Aorta (tissue), 5 donors: ENCODE measurements at regions not wholly inside any gene's neighbourhood (a gene's known extent, or its start where the extent isn't known, plus 50 kb on each side); places are given as distances from the start of the nearest gene placed in this dataset.

ENCODE experiments used
- ATAC-seq: fragments of 200-7000 bp; cut with Tn5 transposase; one replicate; pipeline ENCODE4 v1.9.1; 2022; ENCODE audit warnings: moderate library complexity; ENCODE audit not compliant: low FRiP score
- DNase-seq, 2 donors: peaks; one replicate each; pipeline ENCODE4 v3.0.0-alpha.2; 2020
- H3K27ac ChIP-seq, 2 donors: one replicate each; pipeline ENCODE4 v1.5.1; 2013; ENCODE audit warnings: low read length in 2 of 2, mild to moderate bottlenecking in 2 of 2, moderate library complexity in 2 of 2, control low read depth in 1 of 2, inconsistent platforms in 1 of 2, low read depth in 1 of 2
- H3K27me3 ChIP-seq, 2 donors: one replicate each; pipeline ENCODE4 v1.6.1; 2013; ENCODE audit warnings: control low read depth in 1 of 2, low read length in 1 of 2, mild to moderate bottlenecking in 1 of 2, moderate library complexity in 1 of 2; ENCODE audit not compliant: insufficient read depth in 2 of 2, control insufficient read depth in 1 of 2
- H3K36me3 ChIP-seq, 2 donors: one replicate each; pipeline ENCODE4 v1.6.1; 2013; ENCODE audit warnings: control low read depth in 1 of 2, low read length in 1 of 2, mild to moderate bottlenecking in 1 of 2; ENCODE audit not compliant: insufficient read depth in 2 of 2, control insufficient read depth in 1 of 2
- H3K4me1 ChIP-seq, 2 donors: one replicate each; pipeline ENCODE4 v1.6.1; 2013; ENCODE audit warnings: low read length in 2 of 2, control low read depth in 1 of 2, mild to moderate bottlenecking in 1 of 2, moderate library complexity in 1 of 2; ENCODE audit not compliant: insufficient read depth in 2 of 2, control insufficient read depth in 1 of 2
- H3K4me3 ChIP-seq, 2 donors: one replicate each; pipeline ENCODE4 v1.5.1; 2013; ENCODE audit warnings: low read length in 2 of 2, control low read depth in 1 of 2, mild to moderate bottlenecking in 1 of 2
- H3K9me3 ChIP-seq: one replicate; pipeline ENCODE4 v1.6.1; 2013; ENCODE audit warnings: mild to moderate bottlenecking, low read length; ENCODE audit not compliant: control insufficient read depth
- WGBS, 2 donors: extraction: QIAGEN DNeasy Blood & Tissue Kit; methylation state at CpG; one replicate each; pipeline ENCODE4 v1.1.7; 2013; 5-methylcytosine and 5-hydroxymethylcytosine counted together
- intact Hi-C, 2 donors: fragments of 100-400 bp; cut with DNase I; formaldehyde crosslinking; loops; one replicate each; pipeline versions ENCODE4 v1.14.2 to v1.15.0; 2022
- donor health status: healthy with polysubstance abuse.
- donor health status: Bipolar disorder and iron deficiency.
- donor health status: DM: no; HTN: no; CAD: no.
- donor health status: DM: no; HTN: no; CAD: no.
- donor health status: DM: yes; HTN: yes; CAD: no.

GRCh38 chr7:47104206-47104549 lies 477.7 kb downstream of the TNS3 start:
- H3K36me3 ChIP-seq = no peaks in the 10 kb centered on the region
- intact Hi-C loops = no loop called here
- WGBS, 2 donors = 42 to 53% methylated on average over 4 of the region's 4 CpGs
- ATAC-seq = no peak
- no peak for DNase-seq
- no peaks in the 10 kb centered on the region for H3K4me1 ChIP-seq
- no peaks in the 10 kb centered on the region for H3K9me3 ChIP-seq
- H3K27ac ChIP-seq = no peak overlapping the region
- no peak overlapping the region for H3K4me3 ChIP-seq
- H3K27me3 ChIP-seq = no peaks in the 10 kb centered on the region

- no peak for DNase-seq
- ATAC-seq = no peak
- 92 to 93% methylated on average over 15 to 17 of the region's 17 CpGs for WGBS, 2 donors
- H3K27ac ChIP-seq = no peak overlapping the region
- H3K4me1 ChIP-seq = no peaks in the 10 kb centered on the region
- intact Hi-C loops = no loop called here
- H3K4me3 ChIP-seq = no peak overlapping the region
- no peaks in the 10 kb centered on the region for H3K36me3 ChIP-seq
- H3K9me3 ChIP-seq = no peaks in the 10 kb centered on the region
- H3K27me3 ChIP-seq = no peaks in the 10 kb centered on the region
These were observed 478.3 kb downstream of the TNS3 start for GRCh38 chr7:47103498-47104205.

DNA sequence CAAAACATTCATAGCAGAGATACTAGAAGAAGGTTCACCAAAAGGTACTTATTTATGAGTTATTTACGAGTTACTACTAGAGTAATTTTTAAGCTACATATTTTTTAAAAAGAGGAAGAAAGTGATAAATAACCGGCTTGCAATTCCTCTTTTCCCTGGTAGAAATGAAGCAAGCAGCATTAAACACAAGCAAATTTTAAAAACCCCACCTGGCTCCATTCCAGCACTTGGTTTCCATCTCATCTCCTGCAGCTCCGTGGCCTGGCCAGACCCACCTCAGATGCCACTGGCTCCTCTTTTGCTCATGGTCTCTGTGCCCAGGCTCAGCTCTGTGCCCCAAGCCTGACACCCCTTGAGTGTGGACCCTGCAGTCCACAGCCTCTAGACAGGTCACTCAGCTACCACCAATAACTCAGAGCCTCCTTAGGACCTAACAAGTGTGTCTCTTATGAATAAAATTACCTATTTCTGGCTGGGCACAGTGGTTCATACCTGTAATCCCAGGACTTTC lies 479.5 kb downstream of the TNS3 start:
- no peak overlapping the region for H3K4me3 ChIP-seq
- no peak for ATAC-seq
- H3K27me3 ChIP-seq = no peaks in the 10 kb centered on the region
- 73 to 80% methylated on average over 3 of the region's 3 CpGs for WGBS, 2 donors
- no peak overlapping the region for H3K27ac ChIP-seq
- H3K4me1 ChIP-seq = no peaks in the 10 kb centered on the region
- H3K9me3 ChIP-seq = no peaks in the 10 kb centered on the region
- intact Hi-C loops = no loop called here
- H3K36me3 ChIP-seq = no peaks in the 10 kb centered on the region
- DNase-seq = no peak

DNA sequence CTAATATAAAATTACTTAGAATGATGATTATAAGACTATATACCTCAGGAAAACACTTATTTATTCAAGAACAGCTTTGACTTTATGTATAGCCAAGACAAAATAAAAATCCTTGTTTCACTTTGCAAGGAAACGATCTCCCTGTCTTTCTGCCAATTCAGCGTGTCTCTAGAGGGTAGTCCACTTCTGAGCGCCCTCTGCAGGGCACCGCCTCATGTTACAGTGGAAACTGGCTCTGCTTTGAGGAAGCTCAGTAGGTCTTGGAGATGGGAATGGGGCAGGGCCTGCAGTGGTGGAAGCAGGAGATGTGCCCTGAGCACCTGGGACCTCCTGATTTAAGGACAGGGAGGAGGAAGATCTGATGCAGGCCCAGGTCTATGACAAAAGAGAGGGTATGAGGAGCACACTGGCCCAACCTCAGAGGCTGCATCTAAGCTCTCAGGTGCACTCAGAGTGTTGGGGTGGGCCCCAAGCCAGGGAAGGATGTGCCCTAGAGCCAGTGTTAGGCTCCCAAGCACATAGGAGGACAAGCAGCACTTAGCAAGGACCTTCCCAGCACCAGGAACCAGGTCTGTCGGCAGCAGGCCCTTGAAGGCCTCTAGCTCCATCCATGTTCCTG lies 481.0 kb downstream of the TNS3 start:
- H3K9me3 ChIP-seq = no peaks in the 10 kb centered on the region
- no peaks in the 10 kb centered on the region for H3K27me3 ChIP-seq
- no peak overlapping the region for H3K27ac ChIP-seq
- H3K36me3 ChIP-seq = no peaks in the 10 kb centered on the region
- peak; percentile 44 for ATAC-seq
- no peaks in the 10 kb centered on the region for H3K4me1 ChIP-seq
- H3K4me3 ChIP-seq = no peak overlapping the region
- intact Hi-C loops = no loop called here
- 39 to 44% methylated on average over 5 of the region's 5 CpGs for WGBS, 2 donors
- peak in 1 of 2 donors; percentile 73 for DNase-seq

GRCh38 chr7:47100148-47100816 lies 481.6 kb downstream of the TNS3 start:
- no peak for DNase-seq
- WGBS, 2 donors = 68 to 77% methylated on average over 5 of the region's 5 CpGs
- H3K4me3 ChIP-seq = no peak overlapping the region
- intact Hi-C loops = no loop called here
- H3K9me3 ChIP-seq = no peaks in the 10 kb centered on the region
- H3K36me3 ChIP-seq = no peaks in the 10 kb centered on the region
- H3K27me3 ChIP-seq = no peaks in the 10 kb centered on the region
- H3K27ac ChIP-seq = no peak overlapping the region
- H3K4me1 ChIP-seq = no peaks in the 10 kb centered on the region
- ATAC-seq = no peak

GRCh38 chr7:47097431-47097830 lies 484.5 kb downstream of the TNS3 start:
- intact Hi-C loops = loop anchor here (10.0 kb wide), 2 partner anchors 87 to 733 kb away; no protein-coding TSS in a partner anchor
- DNase-seq = no peak

GRCh38 chr7:47095946-47096345 lies 486.0 kb downstream of the TNS3 start:
- no peak overlapping the region for H3K27ac ChIP-seq
- 88 to 89% methylated on average over 1 of the region's 1 CpG for WGBS, 2 donors

More at GRCh38 chr7:47097431-47097830, 484.5 kb downstream of the TNS3 start:
- H3K9me3 ChIP-seq = no peaks in the 10 kb centered on the region
- H3K36me3 ChIP-seq = no peaks in the 10 kb centered on the region
- H3K27me3 ChIP-seq = no peaks in the 10 kb centered on the region
- H3K4me1 ChIP-seq = no peaks in the 10 kb centered on the region
- no peak overlapping the region for H3K4me3 ChIP-seq
- no peak for ATAC-seq
- H3K27ac ChIP-seq = no peak overlapping the region
- WGBS, 2 donors = 96 to 97% methylated on average over 2 of the region's 2 CpGs

GRCh38 chr7:47094462-47094861 lies 487.4 kb downstream of the TNS3 start:
- intact Hi-C loops = loop anchor here (10.0 kb wide), 2 partner anchors 90 to 730 kb away; no protein-coding TSS in a partner anchor
- Histone ChIP-seq H3K27ac (no peak overlapping the region), H3K9me3 (no peaks in the 10 kb centered on the region), H3K4me3 (no peak overlapping the region), H3K36me3 (no peaks in the 10 kb centered on the region), H3K27me3 (no peaks in the 10 kb centered on the region), H3K4me1 (no peaks in the 10 kb centered on the region)
- WGBS, 2 donors = 95% methylated on average over 7 of the region's 7 CpGs
- ATAC-seq = no peak
- DNase-seq = no peak

More at GRCh38 chr7:47095946-47096345, 486.0 kb downstream of the TNS3 start:
- intact Hi-C loops = loop anchor here (10.0 kb wide), 2 partner anchors 89 to 731 kb away; no protein-coding TSS in a partner anchor
- DNase-seq (no peak), ATAC-seq (no peak)
- Histone ChIP-seq H3K9me3 (no peaks in the 10 kb centered on the region), H3K4me1 (no peaks in the 10 kb centered on the region), H3K27me3 (no peaks in the 10 kb centered on the region), H3K4me3 (no peak overlapping the region), H3K36me3 (no peaks in the 10 kb centered on the region)
